ENCODE measurements at regions not wholly inside any gene's neighbourhood (a gene's known extent, or its start where the extent isn't known, plus 50 kb on each side); places are given as distances from the start of the nearest gene placed in this dataset.

- TF ChIP-seq CTCF (IDR thresholded peaks at IDR 0.05; ENCODE audit: insufficient read depth, low read length, poor library complexity, severe bottlenecking) (no peak), EZH2phosphoT487 (conservative IDR thresholded peaks at IDR 0.05; ENCODE audit: low read length) (no peak)
Measured at GRCh38 chr4:183783991-183784553, 121.0 kb upstream of the STOX2 start.
